ENCODE measurements at regions not wholly inside any gene's neighbourhood (a gene's known extent, or its start where the extent isn't known, plus 50 kb on each side); places are given as distances from the start of the nearest gene placed in this dataset.

- TF ChIP-seq EZH2 (IDR thresholded peaks at IDR 0.05; ENCODE audit: low read depth, low read length, severe bottlenecking): no peak
- no peak for TF ChIP-seq CTCF (IDR thresholded peaks at IDR 0.05; ENCODE audit: control extremely low read depth in 1 of 3, insufficient read depth in 1 of 3, low read depth in 1 of 3, low read length in 3 of 3)
Observed at GRCh38 chr7:54161621-54162020, 380.6 kb upstream of the VSTM2A start.

Measured in H1 (cell line).